GM23338 (cell line): ENCODE measurements at regions not wholly inside any gene's neighbourhood (a gene's known extent, or its start where the extent isn't known, plus 50 kb on each side); places are given as distances from the start of the nearest gene placed in this dataset.
A peak's percentile ranks its signal among the peaks of the same experiment; 100 is the strongest.

Source experiments
- ATAC-seq: fragments of 200-7000 bp; cut with Tn5 transposase; 3 replicates; pipeline ENCODE4 v1.9.1; 2020
- DNase-seq: peaks from one replicate; pipeline ENCODE4 v3.0.0-alpha.2; 2015; ENCODE audit warnings: low spot score
- H2AFZ ChIP-seq: fragments of 200-600 bp; sonication (generic); 2 replicates; pipeline ENCODE4 v1.8.0; 2016; ENCODE audit warnings: antibody characterized with exemption, mild to moderate bottlenecking, moderate library complexity
- H3F3A ChIP-seq: fragments of 200-600 bp; sonication (generic); replicated peaks from 2 replicates; pipeline ENCODE4 v1.8.0; 2017; ENCODE audit warnings: antibody characterized with exemption, mixed run types, low read depth
- H3K27ac ChIP-seq: fragments of 200-600 bp; sonication (generic); 2 replicates; pipeline ENCODE4 v1.6.1; 2016; ENCODE audit warnings: low read depth
- H3K27me3 ChIP-seq: fragments of 200-600 bp; sonication (generic); 2 replicates; pipeline ENCODE4 v1.8.0; 2016; ENCODE audit warnings: mild to moderate bottlenecking, mixed run types, moderate library complexity; ENCODE audit not compliant: insufficient read depth
- H3K36me3 ChIP-seq: fragments of 200-600 bp; sonication (generic); 2 replicates; pipeline ENCODE4 v1.8.0; 2016; ENCODE audit warnings: mild to moderate bottlenecking; ENCODE audit not compliant: insufficient read depth
- H3K4me1 ChIP-seq: fragments of 200-600 bp; sonication (generic); 2 replicates; pipeline ENCODE4 v1.8.0; 2016; ENCODE audit warnings: mild to moderate bottlenecking, moderate library complexity; ENCODE audit not compliant: insufficient read depth
- H3K4me2 ChIP-seq: fragments of 200-600 bp; sonication (generic); 2 replicates; pipeline ENCODE4 v1.7.1; 2017; ENCODE audit warnings: mixed run types
- H3K4me3 ChIP-seq: fragments of 200-600 bp; sonication (generic); 2 replicates; pipeline ENCODE4 v1.6.1; 2016; ENCODE audit warnings: mixed run types
- H3K79me2 ChIP-seq: fragments of 200-600 bp; sonication (generic); replicated peaks from 2 replicates; pipeline ENCODE4 v1.8.0; 2017; ENCODE audit warnings: mild to moderate bottlenecking; ENCODE audit not compliant: insufficient read depth
- H3K9me2 ChIP-seq: fragments of 200-600 bp; sonication (generic); 2 replicates; pipeline ENCODE4 v1.8.0; 2017; ENCODE audit not compliant: insufficient read depth
- H4K20me1 ChIP-seq: fragments of 200-600 bp; sonication (generic); replicated peaks from 2 replicates; pipeline ENCODE4 v1.8.0; 2017; ENCODE audit warnings: mild to moderate bottlenecking; ENCODE audit not compliant: insufficient read depth
- H3K27ac Mint-ChIP-seq: 2 replicates; pipeline ENCODE4 v1.8.0; 2020; ENCODE audit warnings: inconsistent platforms, mild to moderate bottlenecking, moderate library complexity, mixed read lengths
- H3K27me3 Mint-ChIP-seq: 3 replicates; pipeline ENCODE4 v1.8.0; 2022; ENCODE audit warnings: low read depth, mild to moderate bottlenecking, moderate library complexity, mixed read lengths, inconsistent platforms; ENCODE audit not compliant: insufficient read depth, poor library complexity
- H3K36me3 Mint-ChIP-seq: 3 replicates; pipeline ENCODE4 v1.8.0; 2021; ENCODE audit warnings: low read depth, mild to moderate bottlenecking, inconsistent platforms, moderate library complexity, mixed read lengths
- H3K4me1 Mint-ChIP-seq: 3 replicates; pipeline ENCODE4 v1.8.0; 2020; ENCODE audit warnings: mild to moderate bottlenecking, inconsistent platforms, mixed read lengths
- H3K4me3 Mint-ChIP-seq: 3 replicates; pipeline ENCODE4 v1.8.0; 2021; ENCODE audit warnings: moderate library complexity, mild to moderate bottlenecking, inconsistent platforms, mixed read lengths
- H3K9me3 Mint-ChIP-seq: 3 replicates; pipeline ENCODE4 v1.8.0; 2020; ENCODE audit warnings: moderate library complexity, mild to moderate bottlenecking, inconsistent platforms, mixed read lengths
- CREB1 ChIP-seq: fragments of 250-450 bp; sonication (Bioruptor Pico); IDR thresholded peaks from 2 replicates; pipeline ENCODE4 v1.5.0; 2020; ENCODE audit warnings: low read depth, mild to moderate bottlenecking, moderate library complexity
- EZH2 ChIP-seq: fragments of 200-600 bp; sonication (generic); IDR thresholded peaks from one replicate; pipeline ENCODE4 v1.8.0; 2017; ENCODE audit warnings: antibody characterized with exemption, mild to moderate bottlenecking, low read depth; ENCODE audit not compliant: unreplicated experiment
- EZH2phosphoT487 ChIP-seq: fragments of 200-600 bp; sonication (generic); IDR thresholded peaks from one replicate; pipeline ENCODE4 v1.8.1; 2018; ENCODE audit warnings: antibody characterized with exemption; ENCODE audit not compliant: unreplicated experiment
- JUNB ChIP-seq: IDR thresholded peaks from one replicate; pipeline ENCODE4 v1.6.1; 2016; ENCODE audit warnings: antibody characterized with exemption; ENCODE audit not compliant: unreplicated experiment
- NANOG ChIP-seq: IDR thresholded peaks from 2 replicates; pipeline ENCODE4 v1.6.1; 2016; ENCODE audit warnings: antibody characterized with exemption, borderline replicate concordance
- POLR2AphosphoS5 ChIP-seq: IDR thresholded peaks from 2 replicates; pipeline ENCODE4 v1.6.1; 2016; ENCODE audit warnings: antibody characterized with exemption, low read depth
- STAT1 ChIP-seq: IDR thresholded peaks from one replicate; pipeline ENCODE4 v1.6.1; 2016; ENCODE audit warnings: antibody characterized with exemption; ENCODE audit not compliant: unreplicated experiment
- ZNF114 ChIP-seq: fragments of 250-450 bp; sonication (Bioruptor Pico); IDR thresholded peaks from 2 replicates; pipeline ENCODE4 v1.5.0; 2020; ENCODE audit warnings: mild to moderate bottlenecking, moderate library complexity
- ZNF331 ChIP-seq: fragments of 250-450 bp; sonication (Bioruptor Pico); IDR thresholded peaks from 2 replicates; pipeline ENCODE4 v1.5.0; 2020; ENCODE audit warnings: low read depth, mild to moderate bottlenecking, moderate library complexity
- TF ChIP-seq, protein P1 (sequence below): fragments of 250-450 bp; sonication (Bioruptor Pico); IDR thresholded peaks from 2 replicates; pipeline ENCODE4 v1.5.0; 2020; ENCODE audit warnings: mild to moderate bottlenecking, moderate library complexity
- TF ChIP-seq, protein P2 (sequence below): IDR thresholded peaks from 2 replicates; pipeline ENCODE4 v1.6.1; 2016; ENCODE audit warnings: antibody characterized with exemption
- TF ChIP-seq, protein P3 (sequence below): IDR thresholded peaks from one replicate; pipeline ENCODE4 v1.6.1; 2018; ENCODE audit warnings: antibody characterized with exemption; ENCODE audit not compliant: unreplicated experiment
- TF ChIP-seq, protein P4 (sequence below), 2 experiments: fragments of 200-600 bp in 1 of 2; sonication (generic) in 1 of 2; conservative IDR thresholded peaks; 2 replicates each; pipeline versions ENCODE4 v1.5.1 to v1.6.1; 2016 to 2017; ENCODE audit warnings: antibody characterized with exemption in 2 of 2, low read depth in 2 of 2, mild to moderate bottlenecking in 2 of 2, moderate library complexity in 1 of 2

DNA sequence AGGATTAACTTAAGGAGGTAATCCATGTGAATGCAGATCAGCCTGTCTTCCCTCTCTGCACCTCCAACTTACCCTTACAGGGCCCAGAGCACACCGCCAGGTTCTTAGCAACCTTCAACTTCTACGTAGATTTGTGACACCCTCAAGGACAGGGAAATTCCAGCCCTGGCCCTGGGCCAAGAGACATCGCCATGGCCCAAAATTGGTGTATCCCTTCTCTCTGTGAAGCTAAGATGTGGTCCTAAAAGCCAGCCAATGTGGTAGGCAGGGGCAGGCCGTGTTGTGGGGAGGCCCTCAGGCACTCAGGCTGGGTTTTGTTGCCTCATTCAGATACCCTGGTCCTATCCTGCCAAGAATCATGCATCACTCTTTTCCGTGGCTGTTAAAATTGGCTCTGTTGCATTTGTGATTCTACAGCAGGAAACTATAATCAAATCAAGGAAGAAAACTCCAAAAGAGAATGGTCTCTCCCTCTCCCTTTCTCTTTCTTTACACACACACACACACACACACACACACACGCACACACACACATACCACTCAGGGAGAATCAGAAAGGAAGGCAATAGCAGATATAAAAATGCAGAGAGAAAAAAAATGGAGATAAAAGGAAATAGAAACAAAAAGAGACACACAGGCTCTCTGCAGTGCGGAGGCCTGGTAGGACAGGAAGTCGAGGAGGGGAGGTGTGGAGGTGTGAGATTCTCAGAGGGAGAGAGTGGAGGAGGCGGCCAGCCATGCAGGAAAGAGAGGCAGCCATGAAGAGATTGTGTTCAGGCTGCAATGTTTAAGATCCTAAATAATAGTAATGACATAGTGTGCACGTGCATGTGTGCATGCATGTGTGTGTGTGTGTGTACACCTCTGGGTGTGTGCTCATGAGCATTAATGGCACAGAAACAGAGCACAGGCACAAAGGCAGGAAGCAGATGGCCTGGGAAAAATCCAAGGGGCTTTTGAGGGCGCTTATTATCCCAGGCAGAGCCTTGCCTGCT, 201.8 kb upstream of the LRFN2 start:
- H2AFZ ChIP-seq = peak overlapping the region; percentile 86
- H3K27me3 ChIP-seq = no peaks in the 10 kb centered on the region
- Mint-ChIP-seq H3K27me3 (peaks cover 5% of the 10 kb centered on the region), H3K36me3 (no peaks in the 10 kb centered on the region), H3K4me3 (no peak overlapping the region), H3K27ac (no peak overlapping the region), H3K9me3 (no peaks in the 10 kb centered on the region), H3K4me1 (peaks cover 9% of the 10 kb centered on the region)
- no peak overlapping the region for H3K4me3 ChIP-seq
- ATAC-seq (peak; percentile 29; the same call in 2 of the 3 replicates), DNase-seq (peak; percentile 28)
- TF ChIP-seq, protein P1, sequence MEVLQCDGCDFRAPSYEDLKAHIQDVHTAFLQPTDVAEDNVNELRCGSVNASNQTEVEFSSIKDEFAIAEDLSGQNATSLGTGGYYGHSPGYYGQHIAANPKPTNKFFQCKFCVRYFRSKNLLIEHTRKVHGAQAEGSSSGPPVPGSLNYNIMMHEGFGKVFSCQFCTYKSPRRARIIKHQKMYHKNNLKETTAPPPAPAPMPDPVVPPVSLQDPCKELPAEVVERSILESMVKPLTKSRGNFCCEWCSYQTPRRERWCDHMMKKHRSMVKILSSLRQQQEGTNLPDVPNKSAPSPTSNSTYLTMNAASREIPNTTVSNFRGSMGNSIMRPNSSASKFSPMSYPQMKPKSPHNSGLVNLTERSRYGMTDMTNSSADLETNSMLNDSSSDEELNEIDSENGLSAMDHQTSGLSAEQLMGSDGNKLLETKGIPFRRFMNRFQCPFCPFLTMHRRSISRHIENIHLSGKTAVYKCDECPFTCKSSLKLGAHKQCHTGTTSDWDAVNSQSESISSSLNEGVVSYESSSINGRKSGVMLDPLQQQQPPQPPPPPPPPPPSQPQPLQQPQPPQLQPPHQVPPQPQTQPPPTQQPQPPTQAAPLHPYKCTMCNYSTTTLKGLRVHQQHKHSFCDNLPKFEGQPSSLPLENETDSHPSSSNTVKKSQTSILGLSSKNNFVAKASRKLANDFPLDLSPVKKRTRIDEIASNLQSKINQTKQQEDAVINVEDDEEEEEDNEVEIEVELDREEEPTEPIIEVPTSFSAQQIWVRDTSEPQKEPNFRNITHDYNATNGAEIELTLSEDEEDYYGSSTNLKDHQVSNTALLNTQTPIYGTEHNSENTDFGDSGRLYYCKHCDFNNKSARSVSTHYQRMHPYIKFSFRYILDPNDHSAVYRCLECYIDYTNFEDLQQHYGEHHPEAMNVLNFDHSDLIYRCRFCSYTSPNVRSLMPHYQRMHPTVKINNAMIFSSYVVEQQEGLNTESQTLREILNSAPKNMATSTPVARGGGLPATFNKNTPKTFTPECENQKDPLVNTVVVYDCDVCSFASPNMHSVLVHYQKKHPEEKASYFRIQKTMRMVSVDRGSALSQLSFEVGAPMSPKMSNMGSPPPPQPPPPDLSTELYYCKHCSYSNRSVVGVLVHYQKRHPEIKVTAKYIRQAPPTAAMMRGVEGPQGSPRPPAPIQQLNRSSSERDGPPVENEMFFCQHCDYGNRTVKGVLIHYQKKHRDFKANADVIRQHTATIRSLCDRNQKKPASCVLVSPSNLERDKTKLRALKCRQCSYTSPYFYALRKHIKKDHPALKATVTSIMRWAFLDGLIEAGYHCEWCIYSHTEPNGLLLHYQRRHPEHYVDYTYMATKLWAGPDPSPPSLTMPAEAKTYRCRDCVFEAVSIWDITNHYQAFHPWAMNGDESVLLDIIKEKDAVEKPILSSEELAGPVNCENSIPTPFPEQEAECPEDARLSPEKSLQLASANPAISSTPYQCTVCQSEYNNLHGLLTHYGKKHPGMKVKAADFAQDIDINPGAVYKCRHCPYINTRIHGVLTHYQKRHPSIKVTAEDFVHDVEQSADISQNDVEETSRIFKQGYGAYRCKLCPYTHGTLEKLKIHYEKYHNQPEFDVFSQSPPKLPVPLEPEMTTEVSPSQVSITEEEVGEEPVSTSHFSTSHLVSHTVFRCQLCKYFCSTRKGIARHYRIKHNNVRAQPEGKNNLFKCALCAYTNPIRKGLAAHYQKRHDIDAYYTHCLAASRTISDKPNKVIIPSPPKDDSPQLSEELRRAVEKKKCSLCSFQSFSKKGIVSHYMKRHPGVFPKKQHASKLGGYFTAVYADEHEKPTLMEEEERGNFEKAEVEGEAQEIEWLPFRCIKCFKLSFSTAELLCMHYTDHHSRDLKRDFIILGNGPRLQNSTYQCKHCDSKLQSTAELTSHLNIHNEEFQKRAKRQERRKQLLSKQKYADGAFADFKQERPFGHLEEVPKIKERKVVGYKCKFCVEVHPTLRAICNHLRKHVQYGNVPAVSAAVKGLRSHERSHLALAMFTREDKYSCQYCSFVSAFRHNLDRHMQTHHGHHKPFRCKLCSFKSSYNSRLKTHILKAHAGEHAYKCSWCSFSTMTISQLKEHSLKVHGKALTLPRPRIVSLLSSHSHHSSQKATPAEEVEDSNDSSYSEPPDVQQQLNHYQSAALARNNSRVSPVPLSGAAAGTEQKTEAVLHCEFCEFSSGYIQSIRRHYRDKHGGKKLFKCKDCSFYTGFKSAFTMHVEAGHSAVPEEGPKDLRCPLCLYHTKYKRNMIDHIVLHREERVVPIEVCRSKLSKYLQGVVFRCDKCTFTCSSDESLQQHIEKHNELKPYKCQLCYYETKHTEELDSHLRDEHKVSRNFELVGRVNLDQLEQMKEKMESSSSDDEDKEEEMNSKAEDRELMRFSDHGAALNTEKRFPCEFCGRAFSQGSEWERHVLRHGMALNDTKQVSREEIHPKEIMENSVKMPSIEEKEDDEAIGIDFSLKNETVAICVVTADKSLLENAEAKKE (CRISPR knock-in tag) = no peak
- no peak for TF ChIP-seq CREB1
- no peak for TF ChIP-seq EZH2
- no peak for TF ChIP-seq ZNF114
- TF ChIP-seq ZNF331 (CRISPR knock-in tag) = no peak
- TF ChIP-seq JUNB = no peak
- TF ChIP-seq, protein P2, sequence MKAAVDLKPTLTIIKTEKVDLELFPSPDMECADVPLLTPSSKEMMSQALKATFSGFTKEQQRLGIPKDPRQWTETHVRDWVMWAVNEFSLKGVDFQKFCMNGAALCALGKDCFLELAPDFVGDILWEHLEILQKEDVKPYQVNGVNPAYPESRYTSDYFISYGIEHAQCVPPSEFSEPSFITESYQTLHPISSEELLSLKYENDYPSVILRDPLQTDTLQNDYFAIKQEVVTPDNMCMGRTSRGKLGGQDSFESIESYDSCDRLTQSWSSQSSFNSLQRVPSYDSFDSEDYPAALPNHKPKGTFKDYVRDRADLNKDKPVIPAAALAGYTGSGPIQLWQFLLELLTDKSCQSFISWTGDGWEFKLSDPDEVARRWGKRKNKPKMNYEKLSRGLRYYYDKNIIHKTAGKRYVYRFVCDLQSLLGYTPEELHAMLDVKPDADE = no peak
- TF ChIP-seq EZH2phosphoT487 = no peak
- no peak for TF ChIP-seq STAT1
- TF ChIP-seq, protein P3, sequence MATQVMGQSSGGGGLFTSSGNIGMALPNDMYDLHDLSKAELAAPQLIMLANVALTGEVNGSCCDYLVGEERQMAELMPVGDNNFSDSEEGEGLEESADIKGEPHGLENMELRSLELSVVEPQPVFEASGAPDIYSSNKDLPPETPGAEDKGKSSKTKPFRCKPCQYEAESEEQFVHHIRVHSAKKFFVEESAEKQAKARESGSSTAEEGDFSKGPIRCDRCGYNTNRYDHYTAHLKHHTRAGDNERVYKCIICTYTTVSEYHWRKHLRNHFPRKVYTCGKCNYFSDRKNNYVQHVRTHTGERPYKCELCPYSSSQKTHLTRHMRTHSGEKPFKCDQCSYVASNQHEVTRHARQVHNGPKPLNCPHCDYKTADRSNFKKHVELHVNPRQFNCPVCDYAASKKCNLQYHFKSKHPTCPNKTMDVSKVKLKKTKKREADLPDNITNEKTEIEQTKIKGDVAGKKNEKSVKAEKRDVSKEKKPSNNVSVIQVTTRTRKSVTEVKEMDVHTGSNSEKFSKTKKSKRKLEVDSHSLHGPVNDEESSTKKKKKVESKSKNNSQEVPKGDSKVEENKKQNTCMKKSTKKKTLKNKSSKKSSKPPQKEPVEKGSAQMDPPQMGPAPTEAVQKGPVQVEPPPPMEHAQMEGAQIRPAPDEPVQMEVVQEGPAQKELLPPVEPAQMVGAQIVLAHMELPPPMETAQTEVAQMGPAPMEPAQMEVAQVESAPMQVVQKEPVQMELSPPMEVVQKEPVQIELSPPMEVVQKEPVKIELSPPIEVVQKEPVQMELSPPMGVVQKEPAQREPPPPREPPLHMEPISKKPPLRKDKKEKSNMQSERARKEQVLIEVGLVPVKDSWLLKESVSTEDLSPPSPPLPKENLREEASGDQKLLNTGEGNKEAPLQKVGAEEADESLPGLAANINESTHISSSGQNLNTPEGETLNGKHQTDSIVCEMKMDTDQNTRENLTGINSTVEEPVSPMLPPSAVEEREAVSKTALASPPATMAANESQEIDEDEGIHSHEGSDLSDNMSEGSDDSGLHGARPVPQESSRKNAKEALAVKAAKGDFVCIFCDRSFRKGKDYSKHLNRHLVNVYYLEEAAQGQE = no peak
- TF ChIP-seq NANOG = no peak
- no peak for TF ChIP-seq POLR2AphosphoS5
- TF ChIP-seq, protein P4, sequence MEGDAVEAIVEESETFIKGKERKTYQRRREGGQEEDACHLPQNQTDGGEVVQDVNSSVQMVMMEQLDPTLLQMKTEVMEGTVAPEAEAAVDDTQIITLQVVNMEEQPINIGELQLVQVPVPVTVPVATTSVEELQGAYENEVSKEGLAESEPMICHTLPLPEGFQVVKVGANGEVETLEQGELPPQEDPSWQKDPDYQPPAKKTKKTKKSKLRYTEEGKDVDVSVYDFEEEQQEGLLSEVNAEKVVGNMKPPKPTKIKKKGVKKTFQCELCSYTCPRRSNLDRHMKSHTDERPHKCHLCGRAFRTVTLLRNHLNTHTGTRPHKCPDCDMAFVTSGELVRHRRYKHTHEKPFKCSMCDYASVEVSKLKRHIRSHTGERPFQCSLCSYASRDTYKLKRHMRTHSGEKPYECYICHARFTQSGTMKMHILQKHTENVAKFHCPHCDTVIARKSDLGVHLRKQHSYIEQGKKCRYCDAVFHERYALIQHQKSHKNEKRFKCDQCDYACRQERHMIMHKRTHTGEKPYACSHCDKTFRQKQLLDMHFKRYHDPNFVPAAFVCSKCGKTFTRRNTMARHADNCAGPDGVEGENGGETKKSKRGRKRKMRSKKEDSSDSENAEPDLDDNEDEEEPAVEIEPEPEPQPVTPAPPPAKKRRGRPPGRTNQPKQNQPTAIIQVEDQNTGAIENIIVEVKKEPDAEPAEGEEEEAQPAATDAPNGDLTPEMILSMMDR (conservative IDR thresholded peaks at IDR 0.05; ENCODE audit: low read depth in 2 of 2) = no peak
- peaks cover 7% of the 10 kb centered on the region; the same call in 1 of the 2 replicates for H3K4me1 ChIP-seq
- H3K9me2 ChIP-seq = peaks cover 10% of the 10 kb centered on the region
- no peak overlapping the region for H3K27ac ChIP-seq
- H4K20me1 ChIP-seq = no peaks in the 10 kb centered on the region
- H3F3A ChIP-seq = no peaks in the 10 kb centered on the region
- H3K4me2 ChIP-seq = no peak overlapping the region
- no peaks in the 10 kb centered on the region for H3K36me3 ChIP-seq
- no peaks in the 10 kb centered on the region for H3K79me2 ChIP-seq
